ENCODE measurements at regions not wholly inside any gene's neighbourhood (a gene's known extent, or its start where the extent isn't known, plus 50 kb on each side); places are given as distances from the start of the nearest gene placed in this dataset.
"Not testable (repeated sequence)": the region's sequence is repeated elsewhere in the genome, so short reads cannot be mapped to it uniquely, and the experiment has no call there.

GRCh38 chr4:3611778-3612177, 79.6 kb upstream of the LRPAP1 start:
- DNase-seq, result no peak

DNA sequence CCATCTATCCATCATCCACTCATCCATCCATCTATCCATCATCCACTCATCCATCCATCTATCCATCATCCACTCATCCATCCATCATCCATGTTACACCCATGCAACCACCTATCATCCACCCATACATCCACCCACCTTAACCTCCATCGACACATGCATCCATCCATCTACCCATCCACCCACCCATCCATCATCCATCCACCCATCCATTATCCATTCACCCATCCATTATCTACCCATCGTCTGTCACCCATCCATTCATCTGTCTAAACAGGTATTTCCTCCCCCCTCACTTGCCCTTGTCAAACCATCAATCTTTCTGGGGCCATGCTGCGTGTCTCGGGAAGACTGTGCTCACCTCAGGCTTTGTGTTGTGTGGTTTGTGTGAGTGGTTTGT, 78.6 kb upstream of the LRPAP1 start:
- not testable (repeated sequence) for DNase-seq

GRCh38 chr4:3609905-3610304, 77.7 kb upstream of the LRPAP1 start:
- not testable (repeated sequence) for DNase-seq

DNA sequence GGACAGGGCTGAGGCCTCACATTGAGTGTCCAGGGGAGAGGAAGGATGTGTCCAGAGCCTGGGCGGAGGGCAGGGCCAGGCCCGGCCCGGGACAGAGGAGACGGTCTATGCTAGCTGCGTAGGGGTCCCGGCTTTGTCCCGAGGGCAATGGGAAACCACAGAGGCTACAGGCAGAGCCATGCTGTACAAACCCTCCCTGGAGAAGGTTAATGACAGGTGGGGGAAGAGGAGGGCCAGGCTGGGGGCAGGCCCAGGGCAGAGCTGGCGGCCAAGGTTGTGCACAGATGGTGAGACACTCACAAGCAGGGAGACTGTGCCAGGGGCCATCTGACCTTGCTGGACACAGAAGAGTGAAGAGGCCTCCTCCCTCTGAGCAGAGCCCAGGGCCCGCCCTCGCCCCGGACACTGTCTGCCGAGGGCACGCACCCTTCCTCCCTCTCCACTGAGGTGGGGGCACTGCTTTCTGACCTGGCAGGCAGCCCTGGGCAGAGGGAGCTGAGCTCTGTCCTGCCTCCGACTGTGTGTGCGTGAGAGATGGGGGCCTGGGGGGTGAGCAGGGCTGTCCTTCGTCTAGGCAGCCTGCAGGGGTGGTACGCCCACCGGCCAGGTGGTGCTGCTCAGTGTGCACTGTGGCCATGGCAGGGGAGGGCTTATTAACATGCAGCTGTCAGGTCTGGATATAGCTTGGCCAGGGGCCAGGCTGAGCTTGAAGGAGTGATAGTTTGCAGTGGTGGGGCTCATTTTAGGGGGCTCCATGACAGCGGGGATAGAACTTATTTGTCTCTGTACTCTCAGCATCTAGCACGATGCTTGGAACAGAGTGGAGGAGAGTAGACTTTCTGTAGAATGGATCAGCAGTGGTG, 75.7 kb upstream of the LRPAP1 start:
- no peak for DNase-seq

GRCh38 chr4:3606850-3607249, 74.6 kb upstream of the LRPAP1 start:
- DNase-seq, result not testable (repeated sequence)

DNA sequence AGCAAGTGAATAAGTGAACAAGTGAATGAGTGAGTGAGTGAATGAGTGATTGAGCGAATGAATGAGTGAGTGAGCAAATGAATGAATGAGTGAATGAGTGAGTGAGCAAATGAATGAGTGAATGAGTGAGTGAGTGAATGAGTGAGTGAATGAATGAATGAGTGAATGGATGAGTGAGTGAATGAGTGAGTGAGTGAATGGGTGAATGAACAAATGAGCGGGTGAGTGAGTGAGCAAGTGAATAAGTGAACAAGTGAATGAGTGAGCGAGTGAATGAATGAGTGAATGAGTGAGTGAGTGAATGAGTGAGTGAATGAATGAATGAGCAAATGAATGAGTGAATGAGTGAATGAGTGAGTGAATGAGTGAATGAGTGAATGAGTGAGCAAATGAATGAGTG, 74.0 kb upstream of the LRPAP1 start:
- not testable (repeated sequence) for DNase-seq

- DNase-seq, result no peak
Observed at GRCh38 chr4:3605491-3605890, 73.3 kb upstream of the LRPAP1 start.

GRCh38 chr4:3602886-3603645, 70.8 kb upstream of the LRPAP1 start:
- DNase-seq, result not testable (repeated sequence)

DNA sequence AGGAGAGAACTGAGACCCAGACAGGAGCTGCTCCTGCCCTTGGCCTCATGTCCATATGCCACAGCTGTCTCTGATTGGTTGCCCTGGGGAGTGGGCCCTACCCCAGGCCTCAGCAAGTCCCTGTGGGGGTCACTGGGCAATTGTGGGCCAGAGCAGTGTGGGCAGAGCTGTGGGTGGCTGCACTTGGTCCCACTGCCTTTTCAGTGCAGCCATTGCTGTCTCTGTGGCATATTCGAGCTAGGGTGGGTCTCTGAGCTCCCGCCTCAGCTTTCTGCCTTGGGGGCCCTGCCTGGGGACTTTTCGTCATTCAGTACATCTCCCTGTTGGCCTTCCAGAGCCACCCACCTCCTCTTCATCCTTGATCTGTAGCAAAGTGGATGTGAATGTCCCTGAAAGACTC, 69.8 kb upstream of the LRPAP1 start:
- no peak for DNase-seq

- not testable (repeated sequence) for DNase-seq
Observed at GRCh38 chr4:3601108-3601690, 69.0 kb upstream of the LRPAP1 start.

DNA sequence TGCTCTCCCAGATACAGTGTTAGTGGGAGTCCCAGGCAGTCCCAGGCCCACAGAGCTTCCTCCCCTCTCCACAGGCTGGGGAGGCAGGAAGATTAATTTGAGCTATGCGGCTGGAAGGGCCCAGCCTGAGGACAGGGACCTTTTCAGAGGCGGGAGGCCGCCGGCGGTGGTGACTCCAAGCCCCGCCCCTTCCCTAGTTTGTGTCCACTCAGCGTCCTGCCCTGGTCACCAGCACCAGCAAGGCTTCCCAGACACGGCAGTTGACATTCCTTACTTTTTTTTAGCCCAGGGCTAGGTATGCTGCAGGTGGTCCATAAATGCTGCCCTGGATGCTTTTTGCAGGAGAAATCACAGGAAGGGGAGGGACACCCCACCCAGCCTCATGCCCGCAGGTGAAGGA, 67.7 kb upstream of the LRPAP1 start:
- DNase-seq, result no peak

DNA sequence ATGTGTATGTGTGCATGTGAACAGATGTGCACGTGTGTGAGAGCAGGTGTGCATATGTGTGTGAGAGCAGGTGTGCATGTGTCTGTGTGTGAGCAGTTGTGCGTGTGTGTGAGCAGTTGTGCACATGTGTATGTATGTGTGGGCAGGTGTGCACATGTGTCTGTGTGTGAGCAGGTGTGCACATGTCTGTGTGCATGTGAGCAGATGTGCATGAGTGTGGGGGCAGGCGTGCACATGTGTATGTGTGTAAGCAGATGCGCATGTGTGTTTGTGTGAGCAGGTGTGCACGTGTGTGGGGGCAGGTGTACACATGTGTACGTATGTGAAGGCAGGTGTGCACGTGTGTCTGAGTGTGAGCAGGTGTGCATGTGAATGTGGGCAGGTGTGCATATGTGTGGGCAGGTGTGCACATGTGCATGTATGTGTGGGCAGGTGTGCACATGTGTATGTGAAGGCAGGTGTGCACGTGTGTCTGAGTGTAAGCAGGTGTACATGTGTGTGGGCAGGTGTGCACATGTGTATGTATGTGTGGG, 66.5 kb upstream of the LRPAP1 start:
- no peak for DNase-seq

GRCh38 chr4:3597896-3598505, 65.8 kb upstream of the LRPAP1 start:
- DNase-seq, result not testable (repeated sequence)

- not testable (repeated sequence) for DNase-seq
Observed at GRCh38 chr4:3596957-3597733, 64.9 kb upstream of the LRPAP1 start.

DNA sequence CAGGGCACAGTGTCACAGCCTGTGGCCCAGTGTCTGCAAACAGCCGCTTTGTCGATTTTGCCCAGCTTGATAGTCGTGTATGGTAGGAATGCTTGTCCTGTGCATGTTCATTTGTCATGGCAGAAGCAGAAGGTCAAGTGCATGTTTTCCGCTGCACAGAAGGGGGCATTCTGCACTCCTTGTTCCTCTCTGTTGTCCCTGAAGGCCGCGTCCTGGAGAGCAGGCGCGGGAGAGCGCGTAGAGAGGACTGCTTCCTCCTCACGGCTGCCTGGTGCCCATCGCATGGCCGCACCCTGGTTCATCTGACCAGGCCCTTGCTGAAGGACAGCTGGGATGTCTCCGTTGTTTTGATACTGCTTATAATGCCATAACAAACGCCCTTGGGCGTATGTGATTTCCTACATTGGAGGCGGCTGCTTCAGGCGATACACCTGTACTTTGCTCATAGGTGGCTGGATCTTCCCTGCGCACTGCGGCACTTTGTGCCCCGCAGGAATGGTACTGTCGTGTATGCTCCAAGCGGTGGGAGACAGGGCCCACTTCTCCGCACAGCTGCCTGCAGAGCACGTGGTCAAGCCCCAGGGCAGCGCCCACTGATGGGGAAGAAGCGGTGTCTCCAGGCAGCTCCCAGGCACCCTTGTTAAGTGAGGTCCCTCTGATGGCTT, 63.5 kb upstream of the LRPAP1 start:
- not testable (repeated sequence) for DNase-seq

DNA sequence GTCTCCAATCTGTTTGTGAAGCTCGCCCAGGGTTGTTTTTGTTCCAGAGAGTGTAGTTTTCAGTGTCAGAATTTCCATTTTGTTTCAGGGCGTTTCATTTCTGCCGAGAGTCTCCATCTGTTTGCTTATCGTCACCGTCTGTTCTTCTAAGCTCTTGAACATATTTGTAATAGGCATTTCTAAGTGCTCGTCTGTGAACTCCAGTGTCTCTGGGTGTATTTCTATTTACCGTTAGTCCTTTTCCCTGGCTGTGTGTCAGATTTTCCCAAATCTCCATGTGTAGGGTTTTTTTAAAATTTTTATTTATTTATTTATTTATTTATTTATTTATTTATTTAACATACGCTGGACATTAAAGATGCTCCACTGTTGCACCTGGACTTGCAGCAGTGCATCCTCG, 62.5 kb upstream of the LRPAP1 start:
- DNase-seq, result not testable (repeated sequence)

GRCh38 chr4:3589946-3590924, 58.0 kb upstream of the LRPAP1 start:
- DNase-seq, result not testable (repeated sequence)

DNA sequence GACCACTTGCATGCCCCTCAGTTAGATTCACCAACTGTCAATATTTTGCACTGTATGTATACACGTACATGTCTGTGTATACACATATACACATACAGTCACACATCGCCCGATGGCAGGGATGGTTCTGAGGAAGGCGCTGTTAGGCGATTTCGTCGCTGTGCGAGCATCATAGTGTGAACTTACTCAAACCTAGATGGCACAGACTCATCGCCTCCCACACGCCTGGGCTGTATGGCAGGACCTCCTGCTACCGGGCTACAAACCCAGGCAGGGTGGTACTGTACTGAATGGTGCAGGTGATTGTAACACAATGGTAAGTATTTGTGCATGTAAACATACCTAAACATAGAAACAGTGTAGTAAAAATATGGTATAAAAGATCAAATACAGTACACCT, 57.2 kb upstream of the LRPAP1 start:
- not testable (repeated sequence) for DNase-seq

DNA sequence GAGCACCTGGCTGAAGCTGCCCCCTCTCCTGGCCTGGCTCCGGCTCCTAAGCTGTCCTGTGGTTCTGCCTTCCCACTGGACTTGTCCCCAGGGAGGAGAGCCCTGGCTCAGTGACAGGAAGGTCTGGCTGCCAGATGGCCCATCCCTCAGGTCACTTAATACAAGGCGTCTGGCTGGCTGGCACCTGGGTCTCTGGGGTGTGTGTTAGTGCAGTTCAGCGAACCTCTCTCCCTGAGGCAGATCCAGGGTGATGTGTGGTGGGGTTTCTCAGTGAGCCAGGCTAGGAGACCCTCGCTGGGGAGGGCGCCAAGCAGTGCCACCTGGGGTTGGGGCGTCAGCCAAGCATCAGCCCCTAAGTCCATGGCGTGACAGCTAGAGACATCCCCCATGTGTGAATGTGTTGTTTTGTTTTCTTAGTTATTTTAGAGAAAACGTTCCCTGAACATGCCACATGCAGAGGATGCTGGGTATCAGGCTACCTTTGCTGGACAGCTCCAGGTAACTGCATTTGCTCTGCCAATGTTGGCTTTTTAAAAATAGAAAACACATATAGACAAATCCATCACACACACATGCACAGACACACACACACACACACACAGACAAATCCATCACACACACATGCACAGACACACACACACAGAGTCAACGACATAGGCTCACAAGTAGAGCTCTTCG, 56.4 kb upstream of the LRPAP1 start:
- DNase-seq, result not testable (repeated sequence)

- DNase-seq, result not testable (repeated sequence)
Observed at GRCh38 chr4:3586596-3586995, 54.4 kb upstream of the LRPAP1 start.

All from EL (cell line).